GM12878 (cell line): ENCODE measurements at regions not wholly inside any gene's neighbourhood (a gene's known extent, or its start where the extent isn't known, plus 50 kb on each side); places are given as distances from the start of the nearest gene placed in this dataset.

ENCODE experiments used
- ATAC-seq: fragments of 200-7000 bp; cut with Tn5 transposase; 3 replicates; pipeline ENCODE4 v1.9.1; 2020; ENCODE audit warnings: mild to moderate bottlenecking, moderate library complexity
- BruUV-seq: library from RNA; stranded (reverse); fragments of 400-500 nt; replicated peaks from 2 replicates; lab custom pipeline; 2021; lab: Mats Ljungman, UMichigan
- CTCF ChIA-PET: fragments of 300-600 bp; sonication (Branson Sonifier 250); formaldehyde crosslinking; extraction: SDS; loops from one replicate; lab custom pipeline; 2021; ENCODE audit warnings: inconsistent platforms; lab: Yijun Ruan, JAX
- POLR2A ChIA-PET: fragments of 350-600 bp; formaldehyde crosslinking; extraction: SDS; loops from one replicate; lab custom pipeline; 2021; ENCODE audit warnings: inconsistent platforms; lab: Charles Lee
- RAD21 ChIA-PET: fragments of 300-600 bp; sonication (Branson Sonifier 250); formaldehyde crosslinking; loops from one replicate; lab custom pipeline; 2023; ENCODE audit warnings: antibody characterized with exemption; ENCODE audit not compliant: unreplicated experiment; lab: Charles Lee
- SMC1A ChIA-PET: fragments of 300-600 bp; sonication (Branson Sonifier 250); formaldehyde crosslinking; loops from one replicate; lab custom pipeline; 2023; ENCODE audit not compliant: unreplicated experiment, uncharacterized antibody; lab: Charles Lee
- DNase-seq: peaks from one replicate; pipeline ENCODE4 v3.0.0-alpha.2; 2011; ENCODE audit warnings: low read depth, low spot score
- FAIRE-seq: peaks from 3 replicates; lab custom pipeline; 2011; peaks lifted over from hg19 to GRCh38; lab: Jason Lieb, UNC
- H2AFZ ChIP-seq: 2 replicates; pipeline ENCODE4 v1.6.0; 2011; ENCODE audit warnings: low read depth, low read length, control low read depth; ENCODE audit not compliant: control insufficient read depth
- H3K27ac ChIP-seq: 2 replicates; pipeline ENCODE4 v1.5.1; 2011; ENCODE audit warnings: control low read depth; ENCODE audit not compliant: control insufficient read depth, insufficient read depth
- H3K27me3 ChIP-seq, 2 experiments: replicated peaks in 1 of 2; 2 replicates each; pipeline versions ENCODE4 v1.6.0 to v1.6.1; 2011; ENCODE audit warnings: low read length in 1 of 2; ENCODE audit not compliant: control insufficient read depth in 2 of 2, insufficient read depth in 2 of 2
- H3K36me3 ChIP-seq, 2 experiments: 2 replicates each; pipeline ENCODE4 v1.5.1; 2011; ENCODE audit warnings: low read length in 1 of 2; ENCODE audit not compliant: control insufficient read depth in 2 of 2, insufficient read depth in 2 of 2
- H3K4me1 ChIP-seq: 2 replicates; pipeline ENCODE4 v1.6.1; 2011; ENCODE audit warnings: mild to moderate bottlenecking, low read length, moderate library complexity, mixed read lengths; ENCODE audit not compliant: control insufficient read depth, insufficient read depth
- H3K4me2 ChIP-seq: 2 replicates; pipeline ENCODE4 v1.6.0; 2011; ENCODE audit warnings: control low read depth; ENCODE audit not compliant: control insufficient read depth, insufficient read depth
- H3K4me3 ChIP-seq: fragments of 200-600 bp; sonication (generic); 2 replicates; pipeline ENCODE4 v1.5.1; 2016
- H3K79me2 ChIP-seq: 2 replicates; pipeline ENCODE4 v1.6.0; 2011; ENCODE audit warnings: low read length; ENCODE audit not compliant: control insufficient read depth, insufficient read depth
- H3K9ac ChIP-seq: 2 replicates; pipeline ENCODE4 v1.8.0; 2011; ENCODE audit warnings: low read length, control low read depth, mixed read lengths; ENCODE audit not compliant: control insufficient read depth, insufficient read depth
- H3K9me3 ChIP-seq: replicated peaks from 3 replicates; pipeline ENCODE4 v1.5.1; 2011; ENCODE audit warnings: mild to moderate bottlenecking, low read length; ENCODE audit not compliant: control insufficient read depth, insufficient read depth
- H4K20me1 ChIP-seq: 2 replicates; pipeline ENCODE4 v1.6.0; 2011; ENCODE audit not compliant: control insufficient read depth, insufficient read depth
- BACH1 ChIP-seq: fragments of 450-650 bp; IDR thresholded peaks from 2 replicates; pipeline ENCODE4 v1.6.1; 2017; ENCODE audit warnings: mild to moderate bottlenecking, borderline replicate concordance
- EED ChIP-seq: sonication (generic); IDR thresholded peaks from 2 replicates; pipeline ENCODE4 v1.6.1; 2016; ENCODE audit warnings: antibody characterized with exemption, low read depth
- EP300 ChIP-seq, 2 experiments: fragments of 150-350 bp in 1 of 2; IDR thresholded peaks; 2 replicates each; pipeline ENCODE4 v1.6.1; 2011 to 2012; ENCODE audit warnings: low read depth in 2 of 2, low read length in 2 of 2, borderline replicate concordance in 1 of 2, improper control_type of control experiment in 1 of 2, inconsistent platforms in 1 of 2; ENCODE audit not compliant: control insufficient read depth in 1 of 2
- ESRRA ChIP-seq: IDR thresholded peaks from 2 replicates; pipeline ENCODE4 v1.6.1; 2012; ENCODE audit warnings: mild to moderate bottlenecking, low read length, improper control_type of control experiment
- HDGF ChIP-seq: fragments of 450-650 bp; IDR thresholded peaks from 2 replicates; pipeline ENCODE4 v1.6.1; 2016; ENCODE audit warnings: antibody characterized with exemption
- KDM1A ChIP-seq: fragments of 200-600 bp; sonication (generic); IDR thresholded peaks from 2 replicates; pipeline ENCODE4 v1.6.1; 2016; ENCODE audit warnings: borderline replicate concordance
- NFIC ChIP-seq: IDR thresholded peaks from 2 replicates; pipeline ENCODE4 v1.6.1; 2012; ENCODE audit warnings: low read depth, mild to moderate bottlenecking, inconsistent platforms, low read length, moderate library complexity
- NFYB ChIP-seq: IDR thresholded peaks from 2 replicates; pipeline ENCODE4 v1.6.1; 2011; ENCODE audit warnings: low read depth, mild to moderate bottlenecking, low read length, improper control_type of control experiment, moderate library complexity; ENCODE audit not compliant: insufficient read depth
- NR2C2 ChIP-seq: IDR thresholded peaks from 2 replicates; pipeline ENCODE4 v1.6.1; 2011; ENCODE audit warnings: borderline replicate concordance, low read depth; ENCODE audit not compliant: control insufficient read depth, insufficient read length
- RBBP5 ChIP-seq: fragments of 200-600 bp; sonication (generic); conservative IDR thresholded peaks from 2 replicates; pipeline ENCODE4 v1.6.1; 2016
- SREBF1 ChIP-seq: IDR thresholded peaks from 2 replicates; pipeline ENCODE4 v1.6.1; 2012; ENCODE audit warnings: mild to moderate bottlenecking, low read length
- STAT1 ChIP-seq: fragments of 450-650 bp; conservative IDR thresholded peaks from 2 replicates; pipeline ENCODE4 v1.6.1; 2014; ENCODE audit warnings: antibody characterized with exemption, mild to moderate bottlenecking
- STAT3 ChIP-seq: IDR thresholded peaks from 2 replicates; pipeline ENCODE4 v1.6.1; 2011; ENCODE audit warnings: low read depth, low read length, improper control_type of control experiment
- TARDBP ChIP-seq: IDR thresholded peaks from 2 replicates; pipeline ENCODE4 v1.6.1; 2016; ENCODE audit warnings: borderline replicate concordance
- USF1 ChIP-seq: IDR thresholded peaks from 2 replicates; pipeline ENCODE4 v1.6.1; 2011; ENCODE audit warnings: borderline replicate concordance, low read depth, mild to moderate bottlenecking, moderate library complexity, mixed read lengths, low read length; ENCODE audit not compliant: insufficient read depth; ENCODE audit errors: extremely low read length
- ZNF384 ChIP-seq: IDR thresholded peaks from 2 replicates; pipeline ENCODE4 v1.6.1; 2012; ENCODE audit warnings: low read depth, mild to moderate bottlenecking, low read length, improper control_type of control experiment, borderline replicate concordance
- WGBS: methylation state at CpG from one replicate; pipeline ENCODE4 v1.1.6; 2016; ENCODE audit warnings: low lambda C conversion rate; ENCODE audit not compliant: insufficient replicate concordance, insufficient coverage; ENCODE audit errors: missing lambda C conversion rate; 5-methylcytosine and 5-hydroxymethylcytosine counted together
- in situ Hi-C: fragments of 300-500 bp; cut with MboI; formaldehyde crosslinking; loops from 9 replicates; pipeline ENCODE4 v1.14.3; 2018; ENCODE audit warnings: mixed read lengths
- intact Hi-C: fragments of 100-400 bp; cut with micrococcal nuclease; formaldehyde crosslinking; loops from one replicate; pipeline ENCODE4 v1.14.2; 2022; ENCODE audit not compliant: unreplicated experiment
- TF ChIP-seq, protein P1 (sequence below): IDR thresholded peaks from 2 replicates; pipeline ENCODE4 v1.6.1; 2012; ENCODE audit warnings: low read depth, low read length, improper control_type of control experiment
- TF ChIP-seq, protein P2 (sequence below): IDR thresholded peaks from 2 replicates; pipeline ENCODE4 v1.6.1; 2012; ENCODE audit warnings: low read length, inconsistent platforms

DNA sequence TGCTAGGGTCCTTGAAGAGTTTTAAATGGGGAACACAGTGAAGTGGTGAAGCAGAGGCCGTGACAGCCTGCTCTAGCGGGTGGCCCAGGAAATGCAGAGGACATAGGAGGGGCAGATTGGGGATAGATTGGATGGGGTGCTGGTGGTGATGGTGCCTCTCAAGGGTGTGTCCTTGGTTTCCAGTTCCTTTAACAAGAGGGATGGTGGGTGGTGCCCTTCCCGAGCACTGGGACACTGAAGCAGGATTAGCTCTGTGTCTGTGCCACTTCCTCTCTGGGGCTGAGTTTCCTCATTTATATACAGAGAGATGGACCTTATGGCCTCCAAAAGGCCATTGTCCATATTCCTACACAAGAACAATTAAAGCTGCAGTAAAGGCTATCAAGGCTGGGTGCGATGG, 285.5 kb downstream of the TCF7L2 start:
- Histone ChIP-seq H3K4me1 (no peaks in the 10 kb centered on the region), H3K27me3 (no peaks in the 10 kb centered on the region), H3K9me3 (no peaks in the 10 kb centered on the region), H3K9ac (no peak overlapping the region), H3K79me2 (no peaks in the 10 kb centered on the region), H3K36me3 (no peaks in the 10 kb centered on the region), H4K20me1 (no peaks in the 10 kb centered on the region), H3K4me2 (no peak overlapping the region), H3K4me3 (no peak overlapping the region), H3K27ac (no peak overlapping the region), H2AFZ (no peak overlapping the region)
- 83% methylated on average over 4 of the region's 4 CpGs for WGBS
- BruUV-seq, result no TSS peak
- ATAC-seq (no peak), FAIRE-seq (no peak), DNase-seq (no peak)
- ChIA-PET RAD21 (no interaction called here), SMC1A (no interaction called here), POLR2A (no interaction called here), CTCF (no interaction called here)
- no peak for TF ChIP-seq NFYB
- TF ChIP-seq NFIC, result no peak
- no peak for TF ChIP-seq EP300 (IDR thresholded peaks at IDR 0.05; ENCODE audit: borderline replicate concordance in 1 of 2, control insufficient read depth in 1 of 2, low read depth in 2 of 2, low read length in 2 of 2)
- TF ChIP-seq BACH1, result no peak
- no peak for TF ChIP-seq HDGF
- TF ChIP-seq USF1, result no peak
- TF ChIP-seq, protein P1, sequence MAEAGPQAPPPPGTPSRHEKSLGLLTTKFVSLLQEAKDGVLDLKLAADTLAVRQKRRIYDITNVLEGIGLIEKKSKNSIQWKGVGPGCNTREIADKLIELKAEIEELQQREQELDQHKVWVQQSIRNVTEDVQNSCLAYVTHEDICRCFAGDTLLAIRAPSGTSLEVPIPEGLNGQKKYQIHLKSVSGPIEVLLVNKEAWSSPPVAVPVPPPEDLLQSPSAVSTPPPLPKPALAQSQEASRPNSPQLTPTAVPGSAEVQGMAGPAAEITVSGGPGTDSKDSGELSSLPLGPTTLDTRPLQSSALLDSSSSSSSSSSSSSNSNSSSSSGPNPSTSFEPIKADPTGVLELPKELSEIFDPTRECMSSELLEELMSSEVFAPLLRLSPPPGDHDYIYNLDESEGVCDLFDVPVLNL, result no peak
- no peak for TF ChIP-seq ESRRA
- TF ChIP-seq STAT1, result no peak
- no peak for TF ChIP-seq KDM1A
- TF ChIP-seq, protein P2, sequence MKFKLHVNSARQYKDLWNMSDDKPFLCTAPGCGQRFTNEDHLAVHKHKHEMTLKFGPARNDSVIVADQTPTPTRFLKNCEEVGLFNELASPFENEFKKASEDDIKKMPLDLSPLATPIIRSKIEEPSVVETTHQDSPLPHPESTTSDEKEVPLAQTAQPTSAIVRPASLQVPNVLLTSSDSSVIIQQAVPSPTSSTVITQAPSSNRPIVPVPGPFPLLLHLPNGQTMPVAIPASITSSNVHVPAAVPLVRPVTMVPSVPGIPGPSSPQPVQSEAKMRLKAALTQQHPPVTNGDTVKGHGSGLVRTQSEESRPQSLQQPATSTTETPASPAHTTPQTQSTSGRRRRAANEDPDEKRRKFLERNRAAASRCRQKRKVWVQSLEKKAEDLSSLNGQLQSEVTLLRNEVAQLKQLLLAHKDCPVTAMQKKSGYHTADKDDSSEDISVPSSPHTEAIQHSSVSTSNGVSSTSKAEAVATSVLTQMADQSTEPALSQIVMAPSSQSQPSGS, result no peak
- TF ChIP-seq STAT3, result no peak
- TF ChIP-seq NR2C2, result no peak
- TF ChIP-seq TARDBP, result no peak
- TF ChIP-seq RBBP5, result no peak
- TF ChIP-seq ZNF384, result no peak
- TF ChIP-seq EED, result no peak
- TF ChIP-seq SREBF1, result no peak
- intact Hi-C loops, result no loop called here
- in situ Hi-C loops, result no loop called here
